ENCODE measurements at regions not wholly inside any gene's neighbourhood (a gene's known extent, or its start where the extent isn't known, plus 50 kb on each side); places are given as distances from the start of the nearest gene placed in this dataset.
A peak's percentile ranks its signal among the peaks of the same experiment; 100 is the strongest.

GRCh38 chr1:234925440-234926263 is 203.0 kb downstream of the TOMM20 start (continued):
- no peak for TF ChIP-seq ZNF530 (CRISPR knock-in tag; IDR thresholded peaks at IDR 0.05; ENCODE audit: low read depth)
- no peak for TF ChIP-seq ZNF543 (CRISPR knock-in tag; IDR thresholded peaks at IDR 0.05)
- peak; percentile 67 for TF ChIP-seq MED1 (CRISPR knock-in tag; IDR thresholded peaks at IDR 0.05)
- peak in 1 of 2 experiments; percentile 44; a peak in 1 of 4 replicates for TF ChIP-seq EP300 (IDR thresholded peaks at IDR 0.05; ENCODE audit: low read depth in 2 of 2, low read length in 2 of 2)
- TF ChIP-seq EP300 (CRISPR knock-in tag; IDR thresholded peaks at IDR 0.05; ENCODE audit: borderline replicate concordance), result no peak
- TF ChIP-seq UBTF (CRISPR knock-in tag; IDR thresholded peaks at IDR 0.05), result no peak
- no peak for TF ChIP-seq ZNF597 (CRISPR knock-in tag; IDR thresholded peaks at IDR 0.05)
- TF ChIP-seq RBFOX2 (IDR thresholded peaks at IDR 0.05; ENCODE audit: low read depth, low read length), result no peak
- TF ChIP-seq JARID2 (CRISPR knock-in tag; IDR thresholded peaks at IDR 0.05; ENCODE audit: insufficient replicate concordance), result no peak
- TF ChIP-seq AKNA (CRISPR knock-in tag; IDR thresholded peaks at IDR 0.05; ENCODE audit: borderline replicate concordance), result no peak
- TF ChIP-seq GTF2F1 (IDR thresholded peaks at IDR 0.05; ENCODE audit: low read length), result no peak
- no peak for TF ChIP-seq THRA (CRISPR knock-in tag; IDR thresholded peaks at IDR 0.05; ENCODE audit: borderline replicate concordance)
- peak; percentile 39 for TF ChIP-seq ARID5B (CRISPR knock-in tag; IDR thresholded peaks at IDR 0.05)
- no peak for TF ChIP-seq MED8 (CRISPR knock-in tag; IDR thresholded peaks at IDR 0.05; ENCODE audit: insufficient replicate concordance)
